ENCODE measurements at regions not wholly inside any gene's neighbourhood (a gene's known extent, or its start where the extent isn't known, plus 50 kb on each side); places are given as distances from the start of the nearest gene placed in this dataset.
"Not testable (repeated sequence)": the region's sequence is repeated elsewhere in the genome, so short reads cannot be mapped to it uniquely, and the experiment has no call there.

DNA sequence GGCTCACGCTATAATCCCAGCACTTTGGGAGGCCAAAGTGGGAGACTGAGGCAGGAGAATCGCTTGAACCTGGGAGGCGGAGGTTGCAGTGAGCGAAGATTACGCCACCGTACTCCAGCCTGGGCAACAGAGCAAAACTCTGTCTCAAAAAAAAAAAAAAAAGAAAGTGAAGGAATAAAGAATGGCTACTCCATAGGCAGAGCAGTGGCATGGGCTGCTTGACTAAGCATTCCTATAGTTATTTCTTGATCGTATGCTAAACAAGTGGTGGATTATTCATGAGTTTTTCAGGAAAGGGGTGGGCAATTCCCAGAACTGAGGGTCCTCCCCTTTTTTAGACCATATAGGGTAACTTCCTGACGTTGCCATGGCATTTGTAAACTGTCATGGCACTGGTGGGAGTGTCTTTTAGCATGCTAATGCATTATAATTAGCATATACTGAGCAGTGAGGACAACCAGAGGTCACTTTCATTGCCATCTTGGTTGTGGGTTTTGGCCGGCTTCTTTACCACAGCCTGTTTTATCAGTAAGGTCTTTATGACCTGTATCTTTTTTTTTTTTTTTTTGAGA lies 130.9 kb upstream of the PARD3 start:
- H3K9ac ChIP-seq (ENCODE audit: low read length in 3 of 3); H3K27ac ChIP-seq (ENCODE audit: low read depth in 2 of 2, low read length in 2 of 2); intact Hi-C loops (cut with DNase I); H3K9me3 ChIP-seq (ENCODE audit: control insufficient read depth in 2 of 3, insufficient read depth in 1 of 3, low read length in 3 of 3); H3K4me1 ChIP-seq (ENCODE audit: control insufficient read depth in 2 of 3, insufficient read depth in 2 of 3, low read depth in 1 of 3, low read length in 3 of 3); FAIRE-seq; DNase-seq; H3K4me3 ChIP-seq (ENCODE audit: low read length in 3 of 3); H3K36me3 ChIP-seq (ENCODE audit: control insufficient read depth in 2 of 3, insufficient read depth in 3 of 3, low read length in 3 of 3); H3K27me3 ChIP-seq (ENCODE audit: control insufficient read depth, insufficient read depth, low read length): not testable (repeated sequence)

DNA sequence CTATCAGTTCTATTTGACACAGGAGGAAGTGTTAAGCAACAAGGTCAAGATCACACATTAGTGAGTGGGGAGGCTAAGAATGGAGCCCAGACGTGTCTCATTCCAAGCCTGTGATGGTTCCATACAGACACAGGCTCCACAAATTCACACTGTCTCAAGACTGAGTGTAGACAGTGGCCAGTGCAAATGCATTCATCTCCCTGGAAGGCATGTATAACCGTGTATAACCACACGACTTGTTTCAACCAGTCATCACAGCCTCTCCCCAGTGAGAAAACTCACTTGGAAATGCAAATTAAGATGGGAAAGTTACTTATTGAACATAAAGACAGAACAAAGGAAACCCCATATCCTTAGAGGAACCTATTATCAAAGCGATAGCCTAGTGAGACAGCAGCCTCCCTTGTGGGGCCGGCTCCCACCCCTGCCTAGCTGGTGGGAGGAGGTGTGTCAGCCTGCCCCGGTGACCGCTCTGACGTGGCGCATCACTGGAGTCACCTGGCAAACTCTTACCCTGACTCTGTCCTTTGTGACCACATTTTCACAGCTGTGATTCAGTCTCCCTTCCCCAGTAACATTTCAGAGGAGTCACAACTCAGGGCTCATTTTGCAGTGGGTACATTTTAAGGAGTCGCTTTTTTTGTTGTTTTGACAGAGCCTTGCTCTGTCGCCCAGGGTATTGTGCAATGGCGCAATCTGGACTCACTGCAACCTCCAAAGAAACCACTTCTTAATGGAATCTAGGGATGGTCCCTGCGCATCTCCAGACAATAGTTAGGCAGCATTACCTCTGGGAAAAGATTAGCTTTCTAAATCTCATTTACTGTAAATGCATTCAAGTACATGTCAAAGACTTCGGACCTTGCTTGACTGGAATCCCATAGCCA lies 126.6 kb upstream of the PARD3 start:
- H3K9me3 ChIP-seq (ENCODE audit: control insufficient read depth in 2 of 3, insufficient read depth in 1 of 3, low read length in 3 of 3): no peaks in the 10 kb centered on the region
- no peaks in the 10 kb centered on the region for H3K36me3 ChIP-seq (ENCODE audit: control insufficient read depth in 2 of 3, insufficient read depth in 3 of 3, low read length in 3 of 3)
- DNase-seq: peak in 2 of 5 donors; percentile 25 to 43
- H3K27me3 ChIP-seq (ENCODE audit: control insufficient read depth, insufficient read depth, low read length): no peaks in the 10 kb centered on the region
- no peaks in the 10 kb centered on the region for H3K4me1 ChIP-seq (ENCODE audit: control insufficient read depth in 2 of 3, insufficient read depth in 2 of 3, low read depth in 1 of 3, low read length in 3 of 3)
- no peak for FAIRE-seq
- H3K9ac ChIP-seq (ENCODE audit: low read length in 3 of 3): no peak overlapping the region
- H3K27ac ChIP-seq (ENCODE audit: low read depth in 2 of 2, low read length in 2 of 2): no peak overlapping the region
- H3K4me3 ChIP-seq (ENCODE audit: low read length in 3 of 3): no peak overlapping the region
- TF ChIP-seq, protein P1, sequence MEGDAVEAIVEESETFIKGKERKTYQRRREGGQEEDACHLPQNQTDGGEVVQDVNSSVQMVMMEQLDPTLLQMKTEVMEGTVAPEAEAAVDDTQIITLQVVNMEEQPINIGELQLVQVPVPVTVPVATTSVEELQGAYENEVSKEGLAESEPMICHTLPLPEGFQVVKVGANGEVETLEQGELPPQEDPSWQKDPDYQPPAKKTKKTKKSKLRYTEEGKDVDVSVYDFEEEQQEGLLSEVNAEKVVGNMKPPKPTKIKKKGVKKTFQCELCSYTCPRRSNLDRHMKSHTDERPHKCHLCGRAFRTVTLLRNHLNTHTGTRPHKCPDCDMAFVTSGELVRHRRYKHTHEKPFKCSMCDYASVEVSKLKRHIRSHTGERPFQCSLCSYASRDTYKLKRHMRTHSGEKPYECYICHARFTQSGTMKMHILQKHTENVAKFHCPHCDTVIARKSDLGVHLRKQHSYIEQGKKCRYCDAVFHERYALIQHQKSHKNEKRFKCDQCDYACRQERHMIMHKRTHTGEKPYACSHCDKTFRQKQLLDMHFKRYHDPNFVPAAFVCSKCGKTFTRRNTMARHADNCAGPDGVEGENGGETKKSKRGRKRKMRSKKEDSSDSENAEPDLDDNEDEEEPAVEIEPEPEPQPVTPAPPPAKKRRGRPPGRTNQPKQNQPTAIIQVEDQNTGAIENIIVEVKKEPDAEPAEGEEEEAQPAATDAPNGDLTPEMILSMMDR (IDR thresholded peaks at IDR 0.05; ENCODE audit: borderline replicate concordance, extremely low read depth, insufficient read depth): no peak
- intact Hi-C loops (cut with DNase I): no loop called here

DNA sequence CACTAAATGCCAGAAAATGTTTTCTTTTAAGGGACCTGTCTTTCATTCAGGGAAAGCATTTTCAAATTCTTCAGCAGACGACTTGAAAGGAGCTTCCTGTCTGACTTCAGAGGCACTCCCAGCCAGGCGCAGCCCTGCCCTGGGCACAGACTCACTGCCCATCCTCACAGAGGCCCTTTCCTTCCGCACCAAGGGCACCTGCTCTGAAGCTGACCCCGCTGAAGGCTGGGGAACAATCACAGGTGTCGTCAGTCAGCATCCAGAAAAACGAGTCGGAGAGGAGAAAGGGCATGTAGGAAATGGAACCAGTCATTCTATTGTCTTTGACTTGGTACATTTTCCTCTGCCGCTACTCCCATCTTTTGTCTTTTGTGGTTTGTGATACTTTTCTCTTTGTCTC lies 125.3 kb upstream of the PARD3 start:
- Histone ChIP-seq H3K4me3 (ENCODE audit: low read length in 3 of 3) (no peak overlapping the region), H3K4me1 (ENCODE audit: control insufficient read depth in 2 of 3, insufficient read depth in 2 of 3, low read depth in 1 of 3, low read length in 3 of 3) (no peaks in the 10 kb centered on the region), H3K9ac (ENCODE audit: low read length in 3 of 3) (no peak overlapping the region), H3K9me3 (ENCODE audit: control insufficient read depth in 2 of 3, insufficient read depth in 1 of 3, low read length in 3 of 3) (no peaks in the 10 kb centered on the region), H3K27ac (ENCODE audit: low read depth in 2 of 2, low read length in 2 of 2) (no peak overlapping the region), H3K27me3 (ENCODE audit: control insufficient read depth, insufficient read depth, low read length) (no peaks in the 10 kb centered on the region), H3K36me3 (ENCODE audit: control insufficient read depth in 2 of 3, insufficient read depth in 3 of 3, low read length in 3 of 3) (no peaks in the 10 kb centered on the region)
- TF ChIP-seq, protein P1 (IDR thresholded peaks at IDR 0.05; ENCODE audit: borderline replicate concordance, extremely low read depth, insufficient read depth): no peak
- intact Hi-C loops (cut with DNase I): no loop called here
- no peak for FAIRE-seq
- no peak for DNase-seq

DNA sequence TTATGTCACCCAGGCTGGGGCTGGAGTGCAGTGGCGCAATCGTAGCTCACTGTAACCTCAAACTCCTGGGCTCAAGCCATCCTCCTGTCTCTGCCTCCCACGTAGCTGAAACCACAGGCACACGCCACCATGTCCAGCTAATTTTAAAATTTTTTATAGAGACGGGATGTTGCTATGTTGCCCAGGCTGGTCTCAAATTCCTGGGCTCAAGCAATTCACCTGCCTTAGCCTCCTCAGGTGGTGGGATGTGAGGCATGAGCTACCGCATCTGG lies 123.2 kb upstream of the PARD3 start:
- Histone ChIP-seq H3K9me3 (ENCODE audit: control insufficient read depth in 2 of 3, insufficient read depth in 1 of 3, low read length in 3 of 3) (no peaks in the 10 kb centered on the region), H3K4me3 (ENCODE audit: low read length in 3 of 3) (no peak overlapping the region), H3K36me3 (ENCODE audit: control insufficient read depth in 2 of 3, insufficient read depth in 3 of 3, low read length in 3 of 3) (no peaks in the 10 kb centered on the region), H3K27ac (ENCODE audit: low read depth in 2 of 2, low read length in 2 of 2) (no peak overlapping the region), H3K9ac (ENCODE audit: low read length in 3 of 3) (no peak overlapping the region), H3K27me3 (ENCODE audit: control insufficient read depth, insufficient read depth, low read length) (no peaks in the 10 kb centered on the region), H3K4me1 (ENCODE audit: control insufficient read depth in 2 of 3, insufficient read depth in 2 of 3, low read depth in 1 of 3, low read length in 3 of 3) (no peaks in the 10 kb centered on the region)
- intact Hi-C loops (cut with DNase I): no loop called here
- DNase-seq: no peak
- no peak for FAIRE-seq
- TF ChIP-seq, protein P1 (IDR thresholded peaks at IDR 0.05; ENCODE audit: borderline replicate concordance, extremely low read depth, insufficient read depth): no peak
